Neuronal stem cell (in vitro differentiated cells): ENCODE measurements at regions not wholly inside any gene's neighbourhood (a gene's known extent, or its start where the extent isn't known, plus 50 kb on each side); places are given as distances from the start of the nearest gene placed in this dataset.
"Not testable (repeated sequence)": the region's sequence is repeated elsewhere in the genome, so short reads cannot be mapped to it uniquely, and the experiment has no call there.

Experiments
- DNase-seq: peaks from one replicate; pipeline ENCODE4 v3.0.0-alpha.2; 2013; ENCODE audit warnings: low spot score
- H2AFZ ChIP-seq: one replicate; pipeline ENCODE4 v1.6.1; 2013; ENCODE audit warnings: mild to moderate bottlenecking, low read length, inconsistent platforms
- H2AK5ac ChIP-seq: 2 replicates; pipeline ENCODE4 v1.6.1; 2013; ENCODE audit warnings: low read depth, mild to moderate bottlenecking, inconsistent platforms, low read length, moderate library complexity, mixed read lengths
- H2BK120ac ChIP-seq: 2 replicates; pipeline ENCODE4 v1.6.1; 2013; ENCODE audit warnings: low read depth, mild to moderate bottlenecking, inconsistent platforms, low read length, moderate library complexity, mixed read lengths
- H2BK12ac ChIP-seq: one replicate; pipeline ENCODE4 v1.6.1; 2013; ENCODE audit warnings: low read length, inconsistent platforms
- H2BK15ac ChIP-seq: 2 replicates; pipeline ENCODE4 v1.6.1; 2013; ENCODE audit warnings: mild to moderate bottlenecking, low read length, inconsistent platforms, mixed read lengths
- H2BK5ac ChIP-seq: one replicate; pipeline ENCODE4 v1.6.1; 2013; ENCODE audit warnings: inconsistent platforms, mild to moderate bottlenecking, low read length, moderate library complexity
- H3K14ac ChIP-seq: one replicate; pipeline ENCODE4 v1.6.1; 2013; ENCODE audit warnings: low read length, inconsistent platforms
- H3K18ac ChIP-seq: 2 replicates; pipeline ENCODE4 v1.6.1; 2013; ENCODE audit warnings: low read length, inconsistent platforms
- H3K23ac ChIP-seq: 2 replicates; pipeline ENCODE4 v1.6.1; 2013; ENCODE audit warnings: low read depth, mild to moderate bottlenecking, mixed read lengths, low read length, inconsistent platforms; ENCODE audit not compliant: poor library complexity
- H3K27ac ChIP-seq: replicated peaks from 3 replicates; pipeline ENCODE4 v1.5.1; 2013; ENCODE audit warnings: low read length, inconsistent platforms
- H3K27me3 ChIP-seq, 3 experiments: 2 replicates each; pipeline ENCODE4 v1.6.1; 2013; ENCODE audit warnings: low read length in 3 of 3, mild to moderate bottlenecking in 2 of 3, inconsistent platforms in 1 of 3, low read depth in 1 of 3, mixed read lengths in 1 of 3, moderate library complexity in 1 of 3; ENCODE audit not compliant: control insufficient read depth in 3 of 3, insufficient read depth in 3 of 3
- H3K36me3 ChIP-seq, 2 donors: replicated peaks in 1 of 2; 2 replicates each; pipeline ENCODE4 v1.6.1; 2013; ENCODE audit warnings: low read length in 2 of 2; ENCODE audit not compliant: control insufficient read depth in 2 of 2, insufficient read depth in 2 of 2
- H3K4ac ChIP-seq: 2 replicates; pipeline ENCODE4 v1.6.1; 2013; ENCODE audit warnings: inconsistent platforms, mild to moderate bottlenecking, low read length, moderate library complexity
- H3K4me1 ChIP-seq, 2 donors: 1 replicate in 1 of 2; 2 replicates in 1 of 2; pipeline ENCODE4 v1.6.1; 2013; ENCODE audit warnings: low read length in 2 of 2, low read depth in 1 of 2; ENCODE audit not compliant: control insufficient read depth in 2 of 2, insufficient read depth in 1 of 2
- H3K4me2 ChIP-seq: one replicate; pipeline ENCODE4 v1.6.1; 2013; ENCODE audit warnings: mild to moderate bottlenecking, low read length, inconsistent platforms; ENCODE audit not compliant: insufficient read depth, poor library complexity, severe bottlenecking
- H3K4me3 ChIP-seq, 2 donors: 2 replicates each; pipeline ENCODE4 v1.5.1; 2013; ENCODE audit warnings: low read length in 2 of 2, mild to moderate bottlenecking in 2 of 2, inconsistent platforms in 1 of 2, moderate library complexity in 1 of 2
- H3K79me1 ChIP-seq: one replicate; pipeline ENCODE4 v1.6.1; 2013; ENCODE audit warnings: low read depth, mild to moderate bottlenecking, inconsistent platforms, low read length, moderate library complexity
- H3K9ac ChIP-seq: one replicate; pipeline ENCODE4 v1.6.1; 2013; ENCODE audit warnings: mild to moderate bottlenecking, low read depth, low read length, inconsistent platforms; ENCODE audit not compliant: poor library complexity
- H3K9me3 ChIP-seq, 2 donors: replicated peaks in 1 of 2; 2 replicates each; pipeline versions ENCODE3 to v1.6.1; 2013; ENCODE audit warnings: low read length in 2 of 2, mild to moderate bottlenecking in 2 of 2, inconsistent platforms in 1 of 2, low read depth in 1 of 2, mixed read lengths in 1 of 2, moderate library complexity in 1 of 2; ENCODE audit not compliant: control insufficient read depth in 2 of 2, insufficient read depth in 1 of 2
- H4K8ac ChIP-seq: one replicate; pipeline ENCODE4 v1.6.1; 2013; ENCODE audit warnings: low read depth, mild to moderate bottlenecking, inconsistent platforms, low read length, moderate library complexity
- H4K91ac ChIP-seq: one replicate; pipeline ENCODE4 v1.6.1; 2013; ENCODE audit warnings: low read length, low read depth, mild to moderate bottlenecking, inconsistent platforms; ENCODE audit not compliant: poor library complexity
- WGBS, 2 donors: extraction: QIAGEN DNeasy Blood & Tissue Kit; methylation state at CpG; one replicate each; pipeline ENCODE4 v1.1.7; 2013; ENCODE audit warnings: missing lambda C conversion rate in 2 of 2, mixed read lengths in 1 of 2; ENCODE audit not compliant: insufficient read length in 2 of 2, insufficient replicate concordance in 1 of 2; ENCODE audit errors: extremely low coverage in 2 of 2; 5-methylcytosine and 5-hydroxymethylcytosine counted together

GRCh38 chr11:134853992-134854991 is 442.2 kb upstream of the B3GAT1 start:
- no peak overlapping the region for H3K9ac ChIP-seq
- WGBS, 2 donors = no CpG with 5 or more reads among the region's 12 CpGs
- H3K27me3 ChIP-seq = no peaks in the 10 kb centered on the region

GRCh38 chr11:134851503-134852224 is 439.6 kb upstream of the B3GAT1 start:
- not testable (repeated sequence) for H4K91ac ChIP-seq, H2BK12ac ChIP-seq, H2BK5ac ChIP-seq, H3K9ac ChIP-seq, H3K27me3 ChIP-seq, H4K8ac ChIP-seq, H3K27ac ChIP-seq, H3K4me2 ChIP-seq, H3K36me3 ChIP-seq, H2AK5ac ChIP-seq, H2BK120ac ChIP-seq, H3K9me3 ChIP-seq, H3K4ac ChIP-seq, DNase-seq, H3K4me1 ChIP-seq, H3K79me1 ChIP-seq, H2BK15ac ChIP-seq, H2AFZ ChIP-seq, H3K4me3 ChIP-seq, H3K18ac ChIP-seq, H3K23ac ChIP-seq, H3K14ac ChIP-seq
- WGBS, 2 donors = no CpG with 5 or more reads among the region's 22 CpGs

More at GRCh38 chr11:134853992-134854991, 442.2 kb upstream of the B3GAT1 start:
- no peak overlapping the region for H3K18ac ChIP-seq
- H3K4me1 ChIP-seq = peaks cover 0 to 1% of the 10 kb centered on the region in 2 donors
- H3K4me2 ChIP-seq = no peak overlapping the region
- H2BK120ac ChIP-seq = no peak overlapping the region
- DNase-seq = no peak
- no peak overlapping the region for H2BK5ac ChIP-seq
- no peak overlapping the region for H3K4me3 ChIP-seq
- H3K9me3 ChIP-seq = no peaks in the 10 kb centered on the region
- H2AK5ac ChIP-seq = no peak overlapping the region
- no peaks in the 10 kb centered on the region for H3K79me1 ChIP-seq
- H3K36me3 ChIP-seq = no peaks in the 10 kb centered on the region
- no peak overlapping the region for H3K23ac ChIP-seq
- H4K91ac ChIP-seq = no peak overlapping the region
- no peak overlapping the region for H2BK15ac ChIP-seq
- no peak overlapping the region for H3K4ac ChIP-seq
- H3K27ac ChIP-seq = no peak overlapping the region
- no peak overlapping the region for H2BK12ac ChIP-seq
- no peak overlapping the region for H2AFZ ChIP-seq
- H4K8ac ChIP-seq = no peak overlapping the region
- no peak overlapping the region for H3K14ac ChIP-seq

- no peak overlapping the region for H4K8ac ChIP-seq
- no peak overlapping the region for H3K9ac ChIP-seq
- no peak overlapping the region for H2AFZ ChIP-seq
- H2BK15ac ChIP-seq = no peak overlapping the region
- DNase-seq = no peak
- WGBS, 2 donors = no CpG with 5 or more reads among the region's 2 CpGs
- H2BK5ac ChIP-seq = no peak overlapping the region
- no peak overlapping the region for H4K91ac ChIP-seq
- H3K4me3 ChIP-seq = no peak overlapping the region
- no peaks in the 10 kb centered on the region for H3K79me1 ChIP-seq
- H2AK5ac ChIP-seq = no peak overlapping the region
- H2BK12ac ChIP-seq = no peak overlapping the region
- no peak overlapping the region for H3K27ac ChIP-seq
- H2BK120ac ChIP-seq = no peak overlapping the region
- H3K14ac ChIP-seq = no peak overlapping the region
- no peak overlapping the region for H3K4me2 ChIP-seq
- no peak overlapping the region for H3K23ac ChIP-seq
- no peaks in the 10 kb centered on the region for H3K36me3 ChIP-seq
- no peaks in the 10 kb centered on the region for H3K27me3 ChIP-seq
- H3K9me3 ChIP-seq = peaks cover 0 to 2% of the 10 kb centered on the region in 2 donors
- H3K4me1 ChIP-seq = peaks cover 0 to 1% of the 10 kb centered on the region in 2 donors
- H3K4ac ChIP-seq = no peak overlapping the region
- no peak overlapping the region for H3K18ac ChIP-seq
These were observed 438.5 kb upstream of the B3GAT1 start for GRCh38 chr11:134850566-134850965.

- no peak overlapping the region for H3K9ac ChIP-seq
- H2BK120ac ChIP-seq = no peak overlapping the region
- no peak overlapping the region for H3K18ac ChIP-seq
- H3K4me2 ChIP-seq = no peak overlapping the region
- DNase-seq = no peak
- H3K4me3 ChIP-seq = no peak overlapping the region
- H2BK12ac ChIP-seq = no peak overlapping the region
- H2AFZ ChIP-seq = no peak overlapping the region
- H3K27me3 ChIP-seq = no peaks in the 10 kb centered on the region
- no peak overlapping the region for H3K4ac ChIP-seq
- no peak overlapping the region for H3K27ac ChIP-seq
- H2BK5ac ChIP-seq = no peak overlapping the region
- H2BK15ac ChIP-seq = no peak overlapping the region
- H3K79me1 ChIP-seq = no peaks in the 10 kb centered on the region
- H4K91ac ChIP-seq = no peak overlapping the region
- no peak overlapping the region for H3K14ac ChIP-seq
- peaks cover 0 to 1% of the 10 kb centered on the region in 2 donors for H3K4me1 ChIP-seq
- H4K8ac ChIP-seq = no peak overlapping the region
- no peak overlapping the region for H3K23ac ChIP-seq
- WGBS, 2 donors = no CpG with 5 or more reads among the region's 3 CpGs
- no peak overlapping the region for H2AK5ac ChIP-seq
- no peaks in the 10 kb centered on the region for H3K36me3 ChIP-seq
- H3K9me3 ChIP-seq = peaks cover 0 to 2% of the 10 kb centered on the region in 2 donors
These were observed 437.8 kb upstream of the B3GAT1 start for GRCh38 chr11:134849833-134850232.
